Type B pancreatic cell (in vitro differentiated cells): ENCODE measurements at regions not wholly inside any gene's neighbourhood (a gene's known extent, or its start where the extent isn't known, plus 50 kb on each side); places are given as distances from the start of the nearest gene placed in this dataset.

Source experiments
- DNase-seq: peaks from one replicate; pipeline ENCODE4 v3.0.0; 2021; ENCODE audit warnings: mixed read lengths; ENCODE audit not compliant: unreplicated experiment; ENCODE audit errors: extremely low spot score
- H3K27ac Mint-ChIP-seq: 2 replicates; pipeline ENCODE4 v1.8.0; 2021; ENCODE audit warnings: mild to moderate bottlenecking, mixed read lengths
- H3K27me3 Mint-ChIP-seq: 2 replicates; pipeline ENCODE4 v1.8.0; 2021; ENCODE audit warnings: mixed read lengths
- H3K36me3 Mint-ChIP-seq: 2 replicates; pipeline ENCODE4 v1.8.0; 2021; ENCODE audit warnings: mixed read lengths
- H3K4me1 Mint-ChIP-seq: one replicate; pipeline ENCODE4 v1.8.0; 2021; ENCODE audit warnings: mixed read lengths; ENCODE audit not compliant: unreplicated experiment
- H3K4me3 Mint-ChIP-seq: 2 replicates; pipeline ENCODE4 v1.8.0; 2021; ENCODE audit warnings: mild to moderate bottlenecking, mixed read lengths
- H3K9me3 Mint-ChIP-seq: 2 replicates; pipeline ENCODE4 v1.8.0; 2021; ENCODE audit warnings: mixed read lengths
- CTCF ChIP-seq: fragments of 200-600 bp; sonication (generic); conservative IDR thresholded peaks from 2 replicates; pipeline ENCODE4 v1.5.0; 2021; ENCODE audit warnings: antibody characterized with exemption, mild to moderate bottlenecking

GRCh38 chr6:92719773-92720172 is 699.6 kb downstream of the EPHA7 start:
- peaks cover 4% of the 10 kb centered on the region for H3K36me3 Mint-ChIP-seq
- DNase-seq: no peak
- TF ChIP-seq CTCF: no peak
- H3K27me3 Mint-ChIP-seq: no peaks in the 10 kb centered on the region
- H3K4me3 Mint-ChIP-seq: no peak overlapping the region
- no peak overlapping the region for H3K27ac Mint-ChIP-seq
- peaks cover 5% of the 10 kb centered on the region for H3K9me3 Mint-ChIP-seq
- no peaks in the 10 kb centered on the region for H3K4me1 Mint-ChIP-seq

DNA sequence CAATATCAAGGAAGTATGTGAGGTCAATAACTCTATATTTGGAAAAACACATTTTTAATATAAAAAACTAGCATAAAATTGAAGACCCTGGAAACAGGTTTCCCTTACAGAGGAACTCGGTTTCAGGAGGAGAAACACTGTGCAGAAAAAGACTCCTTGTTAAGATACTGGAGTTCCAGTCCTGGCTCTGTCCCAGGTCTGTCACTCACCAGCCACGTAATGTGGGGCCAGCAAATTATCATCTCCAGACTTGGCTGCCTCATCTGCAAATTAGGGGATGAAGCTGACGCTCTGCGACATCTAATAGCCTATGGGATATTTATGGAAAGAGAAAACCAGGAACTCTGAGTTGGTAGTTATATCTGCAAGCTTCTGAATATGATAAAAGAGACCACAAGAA is 702.7 kb downstream of the EPHA7 start:
- no peaks in the 10 kb centered on the region for H3K27me3 Mint-ChIP-seq
- no peak overlapping the region for H3K27ac Mint-ChIP-seq
- no peak overlapping the region for H3K4me3 Mint-ChIP-seq
- no peaks in the 10 kb centered on the region for H3K4me1 Mint-ChIP-seq
- TF ChIP-seq CTCF: no peak
- no peaks in the 10 kb centered on the region for H3K9me3 Mint-ChIP-seq
- H3K36me3 Mint-ChIP-seq: no peaks in the 10 kb centered on the region
- DNase-seq: no peak

GRCh38 chr6:92715991-92716390 is 703.4 kb downstream of the EPHA7 start:
- Mint-ChIP-seq H3K4me1 (no peaks in the 10 kb centered on the region), H3K9me3 (no peaks in the 10 kb centered on the region), H3K36me3 (no peaks in the 10 kb centered on the region), H3K4me3 (no peak overlapping the region), H3K27me3 (no peaks in the 10 kb centered on the region), H3K27ac (no peak overlapping the region)
- no peak for TF ChIP-seq CTCF
- no peak for DNase-seq

- no peak for DNase-seq
- Mint-ChIP-seq H3K27me3 (no peaks in the 10 kb centered on the region), H3K4me1 (no peaks in the 10 kb centered on the region), H3K27ac (no peak overlapping the region), H3K4me3 (no peak overlapping the region), H3K9me3 (no peaks in the 10 kb centered on the region), H3K36me3 (no peaks in the 10 kb centered on the region)
- no peak for TF ChIP-seq CTCF
Measured at GRCh38 chr6:92714346-92714745, 705.0 kb downstream of the EPHA7 start.

- Mint-ChIP-seq H3K4me3 (no peak overlapping the region), H3K27ac (no peak overlapping the region), H3K27me3 (no peaks in the 10 kb centered on the region), H3K36me3 (no peaks in the 10 kb centered on the region), H3K9me3 (no peaks in the 10 kb centered on the region), H3K4me1 (no peaks in the 10 kb centered on the region)
- no peak for TF ChIP-seq CTCF
- no peak for DNase-seq
Measured at GRCh38 chr6:92710048-92710447, 709.3 kb downstream of the EPHA7 start.

DNA sequence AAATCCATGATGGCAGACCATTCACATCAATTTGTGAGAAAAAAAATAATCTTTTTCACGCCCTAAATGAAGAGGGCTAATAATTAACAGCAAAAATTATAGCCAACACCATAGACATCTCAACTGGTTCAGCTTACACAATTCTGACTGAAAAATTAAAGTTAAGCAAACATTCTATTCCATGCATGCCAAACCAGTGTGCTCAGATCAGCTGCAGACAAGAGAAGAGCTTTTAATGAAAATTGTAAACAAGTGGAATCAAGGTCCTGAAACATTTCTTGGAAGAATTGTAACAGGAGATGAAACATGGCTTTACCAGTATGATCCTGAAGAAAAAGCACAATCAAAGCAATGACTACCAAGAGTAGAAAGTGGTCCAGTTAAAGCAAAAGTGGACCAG is 710.4 kb downstream of the EPHA7 start:
- no peak overlapping the region for H3K4me3 Mint-ChIP-seq
- TF ChIP-seq CTCF: no peak
- no peak overlapping the region for H3K27ac Mint-ChIP-seq
- no peak for DNase-seq
- no peaks in the 10 kb centered on the region for H3K4me1 Mint-ChIP-seq
- no peaks in the 10 kb centered on the region for H3K9me3 Mint-ChIP-seq
- no peaks in the 10 kb centered on the region for H3K36me3 Mint-ChIP-seq
- H3K27me3 Mint-ChIP-seq: no peaks in the 10 kb centered on the region
